SK-N-SH treated with all-trans-retinoic acid at 6 μM for 48 hours (cell line): ENCODE measurements at regions not wholly inside any gene's neighbourhood (a gene's known extent, or its start where the extent isn't known, plus 50 kb on each side); places are given as distances from the start of the nearest gene placed in this dataset.

Source experiments
- ATAC-seq: fragments of 200-7000 bp; cut with Tn5 transposase; 3 replicates; pipeline ENCODE4 v1.9.1; 2020; ENCODE audit warnings: mild to moderate bottlenecking, moderate library complexity
- ARNTL ChIP-seq: fragments of 450-650 bp; formaldehyde crosslinking; IDR thresholded peaks from 2 replicates; pipeline ENCODE4 v1.5.0; 2020; ENCODE audit warnings: low read depth, mild to moderate bottlenecking, moderate library complexity, borderline replicate concordance
- CREB5 ChIP-seq: fragments of 250-450 bp; sonication (Bioruptor Pico); IDR thresholded peaks from 2 replicates; pipeline ENCODE4 v1.5.1; 2020; ENCODE audit warnings: low read depth, mild to moderate bottlenecking, moderate library complexity
- CSDC2 ChIP-seq: fragments of 250-450 bp; sonication (Bioruptor Pico); IDR thresholded peaks from 2 replicates; pipeline ENCODE4 v1.5.0; 2020; ENCODE audit warnings: mild to moderate bottlenecking, moderate library complexity
- CSRNP3 ChIP-seq: fragments of 250-450 bp; sonication (Bioruptor Pico); IDR thresholded peaks from 2 replicates; pipeline ENCODE4 v1.5.1; 2021; ENCODE audit warnings: mild to moderate bottlenecking, moderate library complexity
- ESRRG ChIP-seq: fragments of 250-450 bp; sonication (Bioruptor Pico); IDR thresholded peaks from 2 replicates; pipeline ENCODE4 v1.6.1; 2021; ENCODE audit warnings: mild to moderate bottlenecking
- GLIS3 ChIP-seq: fragments of 250-450 bp; sonication (Bioruptor Pico); IDR thresholded peaks from 2 replicates; pipeline ENCODE4 v1.5.0; 2020; ENCODE audit warnings: mild to moderate bottlenecking, moderate library complexity
- ISL1 ChIP-seq: fragments of 250-450 bp; sonication (Bioruptor Pico); IDR thresholded peaks from 2 replicates; pipeline ENCODE4 v2.1.2; 2022; ENCODE audit warnings: mild to moderate bottlenecking, moderate library complexity
- OSR1 ChIP-seq: fragments of 250-450 bp; sonication (Bioruptor Pico); IDR thresholded peaks from 2 replicates; pipeline ENCODE4 v1.8.0; 2022; ENCODE audit warnings: moderate library complexity, mild to moderate bottlenecking, inconsistent platforms
- PATZ1 ChIP-seq: fragments of 250-450 bp; sonication (Bioruptor Pico); IDR thresholded peaks from 2 replicates; pipeline ENCODE4 v1.8.0; 2020; ENCODE audit warnings: mild to moderate bottlenecking, moderate library complexity, borderline replicate concordance
- POU6F1 ChIP-seq: fragments of 250-450 bp; sonication (Bioruptor Pico); IDR thresholded peaks from 2 replicates; pipeline ENCODE4 v1.8.0; 2021; ENCODE audit warnings: low read depth, mild to moderate bottlenecking, moderate library complexity, borderline replicate concordance
- PPARA ChIP-seq: fragments of 250-450 bp; sonication (Bioruptor Pico); IDR thresholded peaks from 2 replicates; pipeline ENCODE4 v1.5.0; 2020; ENCODE audit warnings: mild to moderate bottlenecking, borderline replicate concordance
- RARB ChIP-seq: fragments of 250-450 bp; sonication (Bioruptor Pico); IDR thresholded peaks from 2 replicates; pipeline ENCODE4 v1.8.0; 2021; ENCODE audit warnings: mild to moderate bottlenecking, moderate library complexity
- SNAI2 ChIP-seq: fragments of 250-450 bp; sonication (Bioruptor Pico); IDR thresholded peaks from 2 replicates; pipeline ENCODE4 v1.5.0; 2020; ENCODE audit warnings: mild to moderate bottlenecking, moderate library complexity
- TCF4 ChIP-seq: fragments of 250-450 bp; sonication (Bioruptor Pico); IDR thresholded peaks from 2 replicates; pipeline ENCODE4 v1.8.0; 2021; ENCODE audit warnings: mild to moderate bottlenecking, moderate library complexity, borderline replicate concordance
- TOX ChIP-seq: fragments of 250-450 bp; sonication (Bioruptor Pico); IDR thresholded peaks from 2 replicates; pipeline ENCODE4 v1.8.0; 2021; ENCODE audit warnings: mild to moderate bottlenecking, moderate library complexity, borderline replicate concordance
- TSHZ2 ChIP-seq: fragments of 250-450 bp; sonication (Bioruptor Pico); IDR thresholded peaks from 2 replicates; pipeline ENCODE4 v1.5.0; 2020; ENCODE audit warnings: mild to moderate bottlenecking, moderate library complexity
- ZC3H10 ChIP-seq: fragments of 250-450 bp; sonication (Bioruptor Pico); IDR thresholded peaks from 2 replicates; pipeline ENCODE4 v1.5.1; 2021; ENCODE audit warnings: mild to moderate bottlenecking, moderate library complexity
- ZFP3 ChIP-seq: fragments of 250-450 bp; sonication (Bioruptor Pico); IDR thresholded peaks from 2 replicates; pipeline ENCODE4 v1.5.0; 2020; ENCODE audit warnings: mild to moderate bottlenecking, moderate library complexity
- ZFP30 ChIP-seq: fragments of 450-650 bp; formaldehyde crosslinking; IDR thresholded peaks from 2 replicates; pipeline ENCODE4 v1.5.0; 2022; ENCODE audit warnings: mild to moderate bottlenecking, moderate library complexity
- ZNF565 ChIP-seq: fragments of 450-650 bp; formaldehyde crosslinking; conservative IDR thresholded peaks from 2 replicates; pipeline ENCODE4 v1.5.0; 2020; ENCODE audit warnings: low read depth, mild to moderate bottlenecking, moderate library complexity
- ZNF70 ChIP-seq: fragments of 450-650 bp; formaldehyde crosslinking; IDR thresholded peaks from 2 replicates; pipeline ENCODE4 v1.5.0; 2020; ENCODE audit warnings: mild to moderate bottlenecking, moderate library complexity
- ZNF8 ChIP-seq: fragments of 450-650 bp; formaldehyde crosslinking; IDR thresholded peaks from 2 replicates; pipeline ENCODE4 v1.5.0; 2020; ENCODE audit warnings: mild to moderate bottlenecking, moderate library complexity

- TF ChIP-seq PATZ1 (CRISPR knock-in tag), result no peak
- TF ChIP-seq ZC3H10 (CRISPR knock-in tag), result no peak
- TF ChIP-seq TOX (CRISPR knock-in tag), result no peak
- TF ChIP-seq ISL1 (CRISPR knock-in tag), result no peak
- TF ChIP-seq RARB (CRISPR knock-in tag), result no peak
- TF ChIP-seq POU6F1, result no peak
- no peak for TF ChIP-seq CSRNP3 (CRISPR knock-in tag)
These were observed 377.8 kb upstream of the SFSWAP start (continued) for GRCh38 chr12:131333136-131333535.

- TF ChIP-seq CREB5 (CRISPR knock-in tag), result no peak
- TF ChIP-seq ZFP30 (CRISPR knock-in tag), result no peak
- TF ChIP-seq ZNF565 (CRISPR knock-in tag), result no peak
- TF ChIP-seq OSR1 (CRISPR knock-in tag), result no peak
- TF ChIP-seq PPARA, result no peak
- ATAC-seq, result no peak
These were observed 377.1 kb upstream of the SFSWAP start for GRCh38 chr12:131333621-131334440.

- no peak for TF ChIP-seq ARNTL (CRISPR knock-in tag)
- no peak for TF ChIP-seq ESRRG (CRISPR knock-in tag)
- no peak for TF ChIP-seq SNAI2 (CRISPR knock-in tag)
- no peak for TF ChIP-seq ZNF565 (CRISPR knock-in tag)
- no peak for TF ChIP-seq PPARA
- TF ChIP-seq RARB (CRISPR knock-in tag), result no peak
- TF ChIP-seq TSHZ2 (CRISPR knock-in tag), result no peak
- TF ChIP-seq ZNF70 (CRISPR knock-in tag), result no peak
- TF ChIP-seq ZFP30 (CRISPR knock-in tag), result no peak
- no peak for TF ChIP-seq ZFP3 (CRISPR knock-in tag)
- TF ChIP-seq GLIS3 (CRISPR knock-in tag), result no peak
- no peak for TF ChIP-seq CSDC2 (CRISPR knock-in tag)
- TF ChIP-seq ZNF8 (CRISPR knock-in tag), result no peak
- no peak for TF ChIP-seq CREB5 (CRISPR knock-in tag)
- TF ChIP-seq PATZ1 (CRISPR knock-in tag), result no peak
- no peak for TF ChIP-seq CSRNP3 (CRISPR knock-in tag)
- no peak for TF ChIP-seq TCF4 (CRISPR knock-in tag)
- TF ChIP-seq OSR1 (CRISPR knock-in tag), result no peak
- no peak for ATAC-seq
These were observed 376.1 kb upstream of the SFSWAP start for GRCh38 chr12:131334835-131335234.
